ENCODE measurements at regions not wholly inside any gene's neighbourhood (a gene's known extent, or its start where the extent isn't known, plus 50 kb on each side); places are given as distances from the start of the nearest gene placed in this dataset.

DNA sequence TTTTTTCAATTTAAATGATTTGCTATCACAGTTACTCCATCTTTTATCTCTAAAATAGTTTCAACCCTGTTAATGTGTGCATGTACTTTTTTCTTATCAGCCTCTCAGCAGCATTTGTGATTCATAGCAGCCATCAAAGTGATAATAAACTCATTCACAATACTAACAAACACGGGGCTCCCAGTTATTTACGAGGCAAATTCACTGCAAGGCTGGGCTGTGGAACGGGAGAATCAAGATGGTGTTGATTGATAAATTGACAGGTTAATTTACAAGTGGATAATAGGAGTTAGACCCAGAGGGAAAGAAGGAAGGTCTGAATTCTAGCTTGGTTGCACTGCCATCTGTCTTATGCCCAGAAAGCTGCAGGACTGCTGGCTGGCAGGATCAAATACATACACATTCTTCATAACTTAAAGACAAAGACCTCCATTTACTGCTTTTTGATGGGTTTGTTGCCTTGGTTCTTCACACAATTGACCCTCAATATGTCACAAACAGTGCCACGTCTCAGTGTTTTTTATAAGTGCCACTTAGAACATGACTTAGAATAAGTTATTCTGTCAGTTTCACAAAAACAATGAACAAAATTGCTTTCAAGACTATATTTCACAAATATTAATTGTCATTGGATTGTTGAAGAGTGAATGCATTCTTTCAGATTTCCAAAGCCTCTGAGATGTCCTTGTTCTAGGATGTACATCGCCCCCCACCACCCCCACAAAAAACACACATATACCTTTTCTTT, 562.8 kb downstream of the NR2F2 start:
- TF ChIP-seq, protein P1, sequence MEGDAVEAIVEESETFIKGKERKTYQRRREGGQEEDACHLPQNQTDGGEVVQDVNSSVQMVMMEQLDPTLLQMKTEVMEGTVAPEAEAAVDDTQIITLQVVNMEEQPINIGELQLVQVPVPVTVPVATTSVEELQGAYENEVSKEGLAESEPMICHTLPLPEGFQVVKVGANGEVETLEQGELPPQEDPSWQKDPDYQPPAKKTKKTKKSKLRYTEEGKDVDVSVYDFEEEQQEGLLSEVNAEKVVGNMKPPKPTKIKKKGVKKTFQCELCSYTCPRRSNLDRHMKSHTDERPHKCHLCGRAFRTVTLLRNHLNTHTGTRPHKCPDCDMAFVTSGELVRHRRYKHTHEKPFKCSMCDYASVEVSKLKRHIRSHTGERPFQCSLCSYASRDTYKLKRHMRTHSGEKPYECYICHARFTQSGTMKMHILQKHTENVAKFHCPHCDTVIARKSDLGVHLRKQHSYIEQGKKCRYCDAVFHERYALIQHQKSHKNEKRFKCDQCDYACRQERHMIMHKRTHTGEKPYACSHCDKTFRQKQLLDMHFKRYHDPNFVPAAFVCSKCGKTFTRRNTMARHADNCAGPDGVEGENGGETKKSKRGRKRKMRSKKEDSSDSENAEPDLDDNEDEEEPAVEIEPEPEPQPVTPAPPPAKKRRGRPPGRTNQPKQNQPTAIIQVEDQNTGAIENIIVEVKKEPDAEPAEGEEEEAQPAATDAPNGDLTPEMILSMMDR (IDR thresholded peaks at IDR 0.05) = peak; percentile 56 to 88 (median 78)
- TF ChIP-seq POLR2A (IDR thresholded peaks at IDR 0.05) (no peak), EP300 (IDR thresholded peaks at IDR 0.05) (peak in 1 of 2 donors; percentile 64)

Data from tibial nerve (tissue), 4 donors.